ENCODE measurements at regions not wholly inside any gene's neighbourhood (a gene's known extent, or its start where the extent isn't known, plus 50 kb on each side); places are given as distances from the start of the nearest gene placed in this dataset.

DNA sequence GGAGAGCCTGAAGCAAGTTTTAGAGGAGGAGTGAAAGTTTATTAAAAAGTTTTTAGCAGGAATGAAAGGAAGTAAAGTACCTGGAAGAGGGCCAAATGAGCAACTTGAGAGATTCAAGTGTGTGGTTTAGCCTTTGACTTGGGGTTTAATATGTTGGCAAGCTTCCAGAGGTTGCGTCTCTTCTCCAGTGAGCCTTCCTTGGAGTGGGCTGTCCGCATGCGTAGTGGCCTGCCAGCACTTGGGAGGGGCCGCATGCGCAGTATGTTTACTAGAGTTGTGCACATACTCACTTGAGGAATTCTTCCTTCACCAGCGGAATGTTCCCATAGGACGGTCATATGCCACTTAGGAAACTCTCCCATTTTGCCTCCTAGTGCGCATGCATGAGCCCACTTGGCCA is 235.2 kb downstream of the ALDH8A1 start:
- no peak for DNase-seq (ENCODE audit: low read depth in 1 of 2, low spot score in 1 of 2)
- Histone ChIP-seq H3K27me3 (ENCODE audit: insufficient read depth, poor library complexity, severe bottlenecking) (no peaks in the 10 kb centered on the region), H3K27ac (replicated peaks) (no peak overlapping the region), H3K4me3 (replicated peaks; ENCODE audit: insufficient read depth, low read length) (no peak overlapping the region)
- TF ChIP-seq POLR2AphosphoS5 (IDR thresholded peaks at IDR 0.05; ENCODE audit: low read depth), result no peak
- TF ChIP-seq, protein P1, sequence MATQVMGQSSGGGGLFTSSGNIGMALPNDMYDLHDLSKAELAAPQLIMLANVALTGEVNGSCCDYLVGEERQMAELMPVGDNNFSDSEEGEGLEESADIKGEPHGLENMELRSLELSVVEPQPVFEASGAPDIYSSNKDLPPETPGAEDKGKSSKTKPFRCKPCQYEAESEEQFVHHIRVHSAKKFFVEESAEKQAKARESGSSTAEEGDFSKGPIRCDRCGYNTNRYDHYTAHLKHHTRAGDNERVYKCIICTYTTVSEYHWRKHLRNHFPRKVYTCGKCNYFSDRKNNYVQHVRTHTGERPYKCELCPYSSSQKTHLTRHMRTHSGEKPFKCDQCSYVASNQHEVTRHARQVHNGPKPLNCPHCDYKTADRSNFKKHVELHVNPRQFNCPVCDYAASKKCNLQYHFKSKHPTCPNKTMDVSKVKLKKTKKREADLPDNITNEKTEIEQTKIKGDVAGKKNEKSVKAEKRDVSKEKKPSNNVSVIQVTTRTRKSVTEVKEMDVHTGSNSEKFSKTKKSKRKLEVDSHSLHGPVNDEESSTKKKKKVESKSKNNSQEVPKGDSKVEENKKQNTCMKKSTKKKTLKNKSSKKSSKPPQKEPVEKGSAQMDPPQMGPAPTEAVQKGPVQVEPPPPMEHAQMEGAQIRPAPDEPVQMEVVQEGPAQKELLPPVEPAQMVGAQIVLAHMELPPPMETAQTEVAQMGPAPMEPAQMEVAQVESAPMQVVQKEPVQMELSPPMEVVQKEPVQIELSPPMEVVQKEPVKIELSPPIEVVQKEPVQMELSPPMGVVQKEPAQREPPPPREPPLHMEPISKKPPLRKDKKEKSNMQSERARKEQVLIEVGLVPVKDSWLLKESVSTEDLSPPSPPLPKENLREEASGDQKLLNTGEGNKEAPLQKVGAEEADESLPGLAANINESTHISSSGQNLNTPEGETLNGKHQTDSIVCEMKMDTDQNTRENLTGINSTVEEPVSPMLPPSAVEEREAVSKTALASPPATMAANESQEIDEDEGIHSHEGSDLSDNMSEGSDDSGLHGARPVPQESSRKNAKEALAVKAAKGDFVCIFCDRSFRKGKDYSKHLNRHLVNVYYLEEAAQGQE (IDR thresholded peaks at IDR 0.05; ENCODE audit: insufficient replicate concordance, low read depth), result no peak
- no peak for TF ChIP-seq SPI1 (IDR thresholded peaks at IDR 0.05; ENCODE audit: borderline replicate concordance, low read depth)
- TF ChIP-seq GABPA (IDR thresholded peaks at IDR 0.05; ENCODE audit: low read depth), result no peak
- no peak for TF ChIP-seq CTCF (IDR thresholded peaks at IDR 0.05; ENCODE audit: insufficient read depth, low read length)

DNA sequence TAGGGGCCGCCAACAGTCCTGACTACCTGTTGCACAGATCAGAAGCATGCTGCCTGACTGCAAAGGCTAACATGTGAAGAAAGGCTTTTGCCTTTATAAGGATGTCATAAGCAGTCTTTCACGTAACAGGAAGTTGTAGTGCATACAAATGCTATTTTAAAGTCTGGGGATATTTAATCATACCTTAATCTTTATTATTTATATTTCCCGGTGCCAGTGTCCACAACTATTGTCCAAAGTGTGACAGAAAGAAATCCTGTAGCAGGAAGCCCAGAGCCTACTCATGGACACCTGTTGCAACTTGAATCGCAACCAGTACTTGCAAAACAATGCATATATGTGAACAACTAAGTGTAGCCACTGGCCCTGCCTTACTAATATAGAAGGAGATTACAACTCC is 235.8 kb downstream of the ALDH8A1 start:
- TF ChIP-seq CTCF (IDR thresholded peaks at IDR 0.05; ENCODE audit: insufficient read depth, low read length) (no peak), POLR2AphosphoS5 (IDR thresholded peaks at IDR 0.05; ENCODE audit: low read depth) (no peak)
- Histone ChIP-seq H3K4me3 (replicated peaks; ENCODE audit: insufficient read depth, low read length) (no peak overlapping the region), H3K27ac (replicated peaks) (no peak overlapping the region), H3K27me3 (ENCODE audit: insufficient read depth, poor library complexity, severe bottlenecking) (no peaks in the 10 kb centered on the region)
- DNase-seq (ENCODE audit: low read depth in 1 of 2, low spot score in 1 of 2), result no peak

DNA sequence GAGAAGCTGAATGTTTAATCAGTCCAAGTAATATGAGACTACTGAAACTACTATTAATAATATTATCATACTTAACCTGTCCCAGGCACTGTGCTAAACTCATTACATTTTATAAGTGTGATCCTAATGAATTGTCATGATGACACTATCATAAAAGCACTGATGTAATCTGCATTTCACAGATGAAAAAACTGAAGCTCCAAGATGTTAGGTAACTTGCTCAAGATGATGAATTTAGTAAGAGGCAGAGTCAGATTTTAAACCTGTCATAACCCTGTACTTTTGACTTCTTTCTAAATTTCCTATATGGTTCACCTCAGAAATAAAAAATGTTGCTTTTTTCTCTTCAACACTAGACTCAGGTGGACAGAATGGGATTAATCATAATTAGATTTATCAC is 237.6 kb downstream of the ALDH8A1 start:
- no peak for DNase-seq (ENCODE audit: low read depth in 1 of 2, low spot score in 1 of 2)
- Histone ChIP-seq H3K27ac (replicated peaks) (no peak overlapping the region), H3K4me3 (replicated peaks; ENCODE audit: insufficient read depth, low read length) (no peak overlapping the region), H3K27me3 (ENCODE audit: insufficient read depth, poor library complexity, severe bottlenecking) (peaks cover 6% of the 10 kb centered on the region)
- TF ChIP-seq, protein P1 (IDR thresholded peaks at IDR 0.05; ENCODE audit: insufficient replicate concordance, low read depth), result no peak
- no peak for TF ChIP-seq GABPA (IDR thresholded peaks at IDR 0.05; ENCODE audit: low read depth)
- no peak for TF ChIP-seq CTCF (IDR thresholded peaks at IDR 0.05; ENCODE audit: insufficient read depth, low read length)
- TF ChIP-seq SPI1 (IDR thresholded peaks at IDR 0.05; ENCODE audit: borderline replicate concordance, low read depth), result no peak
- no peak for TF ChIP-seq POLR2AphosphoS5 (IDR thresholded peaks at IDR 0.05; ENCODE audit: low read depth)

DNA sequence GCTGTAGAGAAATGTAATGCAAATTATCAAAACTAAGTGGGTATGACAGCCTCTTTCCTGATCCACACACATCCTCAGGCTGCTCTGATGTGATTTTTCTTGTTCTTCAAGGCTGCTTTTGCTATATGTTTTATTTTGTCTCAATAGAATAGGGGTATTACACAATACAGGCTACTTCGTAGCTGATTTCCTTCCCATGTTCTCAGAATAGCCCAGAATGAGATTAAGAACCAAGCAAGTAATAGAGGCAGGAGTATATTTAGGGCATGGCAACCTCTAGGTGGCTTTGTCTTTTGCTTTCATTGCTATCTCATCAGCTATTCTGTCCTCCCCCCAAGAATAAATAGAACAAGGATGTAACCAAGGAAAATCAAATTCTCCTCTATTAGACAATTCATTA is 241.8 kb downstream of the ALDH8A1 start:
- H3K27me3 ChIP-seq (ENCODE audit: insufficient read depth, poor library complexity, severe bottlenecking), result peaks cover 11% of the 10 kb centered on the region
- H3K27ac ChIP-seq (replicated peaks), result no peak overlapping the region
- TF ChIP-seq POLR2AphosphoS5 (IDR thresholded peaks at IDR 0.05; ENCODE audit: low read depth), result no peak
- TF ChIP-seq, protein P1 (IDR thresholded peaks at IDR 0.05; ENCODE audit: insufficient replicate concordance, low read depth), result no peak
- TF ChIP-seq CTCF (IDR thresholded peaks at IDR 0.05; ENCODE audit: insufficient read depth, low read length), result no peak
- TF ChIP-seq GABPA (IDR thresholded peaks at IDR 0.05; ENCODE audit: low read depth), result no peak
- TF ChIP-seq SPI1 (IDR thresholded peaks at IDR 0.05; ENCODE audit: borderline replicate concordance, low read depth), result no peak
- no peak for DNase-seq (ENCODE audit: low read depth in 1 of 2, low spot score in 1 of 2)
- no peak overlapping the region for H3K4me3 ChIP-seq (replicated peaks; ENCODE audit: insufficient read depth, low read length)

Measured in HL-60 (cell line).